ENCODE measurements at regions not wholly inside any gene's neighbourhood (a gene's known extent, or its start where the extent isn't known, plus 50 kb on each side); places are given as distances from the start of the nearest gene placed in this dataset.

DNA sequence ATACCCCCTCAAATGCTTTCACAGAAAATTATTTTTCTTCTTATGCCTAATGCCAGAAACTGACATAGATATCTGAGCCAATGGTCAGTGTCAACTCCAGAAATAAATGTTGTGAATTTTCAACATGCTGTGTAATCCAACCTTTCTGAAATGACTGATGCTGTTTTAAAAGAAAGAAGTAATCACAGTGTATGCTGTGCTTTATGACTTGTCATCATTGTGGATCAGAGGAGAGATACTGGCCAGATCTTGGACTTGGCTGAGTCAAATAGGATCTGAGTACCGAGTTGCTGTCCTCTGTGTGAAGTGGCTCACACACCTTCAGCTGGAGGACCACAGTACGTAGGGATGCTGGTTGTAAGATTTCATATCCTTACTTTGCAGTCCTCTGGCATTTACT, 89.9 kb upstream of the ARHGAP20 start:
- peaks cover 9% of the 10 kb centered on the region for H3K27me3 Mint-ChIP-seq
- H3K36me3 Mint-ChIP-seq = no peaks in the 10 kb centered on the region
- H3K27ac Mint-ChIP-seq = no peak overlapping the region
- H3K4me3 Mint-ChIP-seq = no peak overlapping the region
- DNase-seq = no peak
- no peaks in the 10 kb centered on the region for H3K4me1 Mint-ChIP-seq
- no peaks in the 10 kb centered on the region for H3K9me3 Mint-ChIP-seq

DNA sequence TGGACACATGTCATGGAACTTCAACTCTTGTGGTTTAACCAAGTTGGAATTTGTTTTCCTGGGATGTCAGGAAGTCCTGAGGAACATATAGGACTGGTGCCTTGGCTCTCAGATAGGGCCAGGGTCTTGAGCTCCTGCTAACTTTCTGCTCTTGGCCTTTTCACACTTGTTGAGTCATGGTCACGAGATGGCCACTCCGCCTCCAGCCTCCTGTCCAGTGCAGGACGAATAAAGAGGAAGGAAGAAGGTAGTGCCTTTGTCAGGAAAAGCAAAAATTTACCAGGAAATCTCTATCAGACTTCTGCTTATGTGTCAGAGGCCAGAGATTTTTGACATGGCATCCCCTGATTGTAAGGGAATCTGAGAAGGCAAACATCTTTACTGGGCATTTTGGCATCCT, 89.1 kb upstream of the ARHGAP20 start:
- Mint-ChIP-seq H3K9me3 (no peaks in the 10 kb centered on the region), H3K4me3 (no peak overlapping the region), H3K36me3 (no peaks in the 10 kb centered on the region), H3K4me1 (no peaks in the 10 kb centered on the region), H3K27ac (no peak overlapping the region), H3K27me3 (peaks cover 9% of the 10 kb centered on the region)
- DNase-seq = no peak

DNA sequence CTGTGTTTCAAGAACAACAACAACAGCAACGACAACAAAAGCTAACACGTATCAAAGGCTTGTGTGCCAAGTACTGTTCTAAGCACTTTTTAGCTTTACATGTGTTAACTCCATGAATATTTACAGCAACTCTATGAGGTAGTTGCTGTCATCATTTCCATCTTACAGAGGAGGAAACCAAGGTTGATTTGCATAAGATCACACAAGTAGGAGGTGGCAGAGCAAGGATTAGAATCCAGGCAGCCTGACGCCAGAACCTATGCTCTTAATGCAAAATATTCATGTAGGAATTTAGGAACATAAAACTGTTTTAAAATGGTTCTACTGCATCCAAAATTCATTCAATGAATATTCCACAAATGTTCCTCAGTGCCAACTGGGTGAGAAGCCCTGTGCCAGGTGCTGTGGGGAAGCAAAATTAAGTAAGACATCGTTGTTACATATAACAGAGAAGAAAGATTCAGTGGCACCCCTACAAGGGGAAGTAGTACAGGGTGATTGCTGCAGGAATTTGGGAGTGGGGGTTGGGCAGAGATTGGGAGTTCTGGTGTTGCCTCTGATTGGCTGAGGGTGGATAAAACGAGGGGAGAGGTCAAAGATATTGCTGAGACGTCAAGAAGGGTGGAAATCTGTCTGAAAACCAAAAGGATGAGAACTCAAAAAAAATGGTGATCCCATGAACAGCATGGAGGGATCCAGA, 86.1 kb upstream of the ARHGAP20 start:
- Mint-ChIP-seq H3K4me3 (no peak overlapping the region), H3K27me3 (peaks cover 9% of the 10 kb centered on the region), H3K36me3 (no peaks in the 10 kb centered on the region), H3K27ac (no peak overlapping the region), H3K9me3 (no peaks in the 10 kb centered on the region), H3K4me1 (no peaks in the 10 kb centered on the region)
- no peak for DNase-seq

DNA sequence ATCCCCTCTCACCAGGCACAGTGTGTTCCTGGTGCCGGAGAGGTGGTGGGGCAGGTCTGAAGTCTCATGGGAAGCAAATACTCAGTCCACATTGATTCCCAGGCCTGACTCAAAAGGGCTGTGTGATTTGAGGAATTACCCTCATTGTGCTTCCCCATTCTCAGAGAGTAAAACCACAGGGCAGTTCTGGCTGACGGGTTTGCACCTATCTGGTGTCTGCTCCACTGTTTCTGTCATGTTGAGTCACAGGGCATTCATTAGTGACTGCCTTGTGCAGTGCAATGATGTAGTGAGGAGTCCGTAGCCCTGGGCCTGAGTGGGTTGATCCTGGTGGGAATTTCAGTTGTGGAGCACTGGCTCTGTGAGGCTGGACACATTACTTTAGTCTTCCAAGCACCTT, 85.2 kb upstream of the ARHGAP20 start:
- Mint-ChIP-seq H3K4me1 (no peaks in the 10 kb centered on the region), H3K36me3 (no peaks in the 10 kb centered on the region), H3K27ac (no peak overlapping the region), H3K27me3 (peaks cover 14% of the 10 kb centered on the region), H3K9me3 (no peaks in the 10 kb centered on the region), H3K4me3 (no peak overlapping the region)
- no peak for DNase-seq

DNA sequence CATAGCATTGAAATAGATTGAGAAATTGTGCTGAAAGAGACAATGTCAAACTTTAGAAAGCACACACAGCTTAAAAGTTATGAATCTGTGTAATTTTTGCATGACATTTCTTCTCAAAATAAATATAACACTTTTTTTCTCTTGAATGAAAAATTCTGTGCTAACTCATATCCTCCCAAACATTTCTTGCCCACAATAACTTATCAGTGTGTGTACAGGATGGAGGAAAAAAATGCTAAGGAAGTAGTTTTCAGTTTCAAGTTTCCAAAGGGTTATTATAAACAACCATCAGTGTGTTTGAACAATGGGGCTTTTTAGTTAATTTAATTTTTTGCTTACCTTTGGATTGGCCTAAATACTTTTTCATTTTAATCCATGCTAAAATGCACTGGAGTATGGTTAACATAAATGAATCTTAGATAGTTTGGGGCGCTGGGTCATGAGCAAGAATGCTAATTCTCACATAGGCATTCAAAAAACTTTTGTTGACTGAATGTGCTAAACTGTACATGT, 82.9 kb upstream of the ARHGAP20 start:
- Mint-ChIP-seq H3K36me3 (no peaks in the 10 kb centered on the region), H3K4me1 (no peaks in the 10 kb centered on the region), H3K27ac (no peak overlapping the region), H3K9me3 (no peaks in the 10 kb centered on the region), H3K27me3 (peaks cover 13% of the 10 kb centered on the region), H3K4me3 (no peak overlapping the region)
- no peak for DNase-seq

DNA sequence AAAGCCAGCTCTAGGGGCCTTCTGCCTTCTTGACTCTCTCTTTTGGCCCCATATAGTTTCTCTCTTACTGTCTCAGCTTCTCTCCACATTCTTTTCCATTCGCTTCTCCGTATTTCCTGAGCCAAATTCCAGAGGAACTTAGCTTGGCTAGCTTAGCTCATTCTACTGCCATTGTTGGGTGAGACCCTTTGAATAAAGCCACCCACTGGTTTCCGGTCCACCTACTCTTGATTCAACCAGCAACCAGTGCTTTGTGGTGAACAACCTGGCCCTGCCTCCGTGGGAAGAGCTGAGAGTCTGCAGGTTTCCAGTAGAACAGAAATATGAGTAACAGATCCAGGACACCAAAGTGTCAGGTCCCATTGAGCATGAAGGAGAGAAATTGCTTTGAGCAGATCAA, 81.3 kb upstream of the ARHGAP20 start:
- H3K27me3 Mint-ChIP-seq = peaks cover 15% of the 10 kb centered on the region
- DNase-seq = no peak
- H3K36me3 Mint-ChIP-seq = no peaks in the 10 kb centered on the region
- H3K4me3 Mint-ChIP-seq = no peak overlapping the region
- no peaks in the 10 kb centered on the region for H3K9me3 Mint-ChIP-seq
- H3K27ac Mint-ChIP-seq = no peak overlapping the region
- no peaks in the 10 kb centered on the region for H3K4me1 Mint-ChIP-seq

DNA sequence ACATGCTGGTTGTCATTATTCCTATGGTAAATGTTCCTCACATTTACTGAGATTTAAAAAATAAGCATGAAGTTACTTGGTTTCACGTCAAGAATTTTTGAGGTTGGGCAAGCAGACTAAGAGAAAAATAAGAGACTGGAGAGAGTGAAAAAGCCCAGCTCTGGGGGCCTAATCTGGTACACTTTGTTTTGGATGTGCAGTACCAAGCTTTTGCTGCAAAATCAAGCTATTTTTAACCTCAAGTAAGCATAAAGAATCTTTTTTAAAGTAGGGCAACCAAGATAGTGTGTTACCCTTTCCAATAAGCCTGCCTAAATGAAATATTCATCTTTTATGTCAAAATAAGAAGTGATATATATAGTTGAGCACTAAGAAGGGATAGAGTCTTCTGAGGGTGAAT, 79.4 kb upstream of the ARHGAP20 start:
- DNase-seq = no peak
- Mint-ChIP-seq H3K27ac (no peak overlapping the region), H3K27me3 (peaks cover 12% of the 10 kb centered on the region), H3K4me3 (no peak overlapping the region), H3K4me1 (no peaks in the 10 kb centered on the region), H3K36me3 (no peaks in the 10 kb centered on the region), H3K9me3 (no peaks in the 10 kb centered on the region)

DNA sequence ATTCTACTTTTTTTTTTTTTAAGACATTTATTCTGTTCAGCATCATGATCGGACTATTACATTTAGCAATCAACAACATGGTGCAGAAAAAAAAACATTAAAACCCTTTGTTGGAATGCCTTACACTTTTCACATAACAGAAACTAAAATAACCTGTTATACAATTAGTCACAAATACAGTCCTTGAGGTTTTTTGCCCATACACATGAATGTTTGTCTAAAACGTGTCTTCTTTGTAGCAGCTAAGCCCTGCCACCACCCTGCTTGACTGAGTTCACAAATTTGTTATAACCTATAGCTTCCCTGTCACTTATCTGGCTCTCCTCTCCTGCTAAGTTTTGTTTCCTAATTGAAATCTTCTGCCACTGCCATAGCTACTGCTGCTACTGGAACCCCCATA, 75.4 kb upstream of the ARHGAP20 start:
- Mint-ChIP-seq H3K9me3 (peaks cover 3% of the 10 kb centered on the region), H3K36me3 (no peaks in the 10 kb centered on the region), H3K4me1 (no peaks in the 10 kb centered on the region), H3K27ac (no peak overlapping the region), H3K27me3 (peaks cover 9% of the 10 kb centered on the region), H3K4me3 (no peak overlapping the region)
- no peak for DNase-seq

DNA sequence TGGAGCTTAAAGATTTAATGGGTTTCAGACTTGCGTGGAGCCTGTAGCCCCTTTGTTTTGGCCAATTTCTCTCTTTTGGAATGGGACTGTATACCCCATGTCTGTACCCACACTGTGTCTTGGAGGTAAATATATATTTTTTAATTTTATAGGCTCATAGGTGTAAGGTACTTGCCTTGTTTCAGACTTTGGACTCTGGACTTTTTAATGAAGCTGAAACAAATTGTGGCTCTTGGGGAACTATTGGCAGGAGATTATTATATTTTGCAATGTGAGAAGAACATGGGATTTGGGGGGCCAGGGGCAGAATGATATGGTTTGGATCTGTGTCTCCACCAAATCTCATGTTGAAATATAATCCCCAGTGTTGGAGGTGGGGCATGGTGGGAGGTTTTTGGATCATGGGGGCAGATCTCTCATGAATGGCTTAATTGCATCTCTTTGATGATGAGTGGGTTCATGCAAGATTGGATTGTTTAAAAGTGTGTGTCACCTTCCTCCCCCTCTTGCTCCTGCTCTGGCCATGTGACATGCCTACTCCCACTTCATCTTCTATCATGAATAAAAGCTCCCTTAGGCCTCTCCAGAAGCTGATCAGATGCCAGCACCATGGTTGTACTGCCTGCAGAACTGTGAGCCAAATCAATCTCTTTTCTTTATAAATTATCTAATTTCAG, 74.1 kb upstream of the ARHGAP20 start:
- no peak overlapping the region for H3K27ac Mint-ChIP-seq
- H3K9me3 Mint-ChIP-seq = peaks cover 3% of the 10 kb centered on the region
- DNase-seq = no peak
- no peaks in the 10 kb centered on the region for H3K4me1 Mint-ChIP-seq
- peaks cover 4% of the 10 kb centered on the region for H3K27me3 Mint-ChIP-seq
- no peak overlapping the region for H3K4me3 Mint-ChIP-seq
- no peaks in the 10 kb centered on the region for H3K36me3 Mint-ChIP-seq

DNA sequence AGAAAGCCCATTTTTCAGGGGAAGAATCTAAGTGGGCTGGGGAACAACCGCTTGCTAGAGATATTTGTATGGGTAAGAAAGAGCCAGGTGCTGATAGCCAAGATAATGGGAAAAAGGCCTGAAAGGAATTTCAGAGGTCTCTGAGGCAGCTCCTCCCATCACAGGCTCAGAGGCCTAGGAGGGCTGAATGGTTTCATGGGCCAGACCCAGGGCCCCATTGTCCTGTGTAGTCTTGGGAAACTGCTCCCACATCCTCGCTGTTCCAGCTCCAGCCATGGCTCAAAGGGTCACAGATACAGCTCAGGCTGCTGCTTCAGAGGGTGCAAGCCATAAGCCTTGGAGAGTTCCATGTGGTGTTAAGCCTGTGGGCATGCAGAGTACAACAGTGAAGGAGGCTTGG, 73.2 kb upstream of the ARHGAP20 start:
- no peaks in the 10 kb centered on the region for H3K4me1 Mint-ChIP-seq
- peaks cover 3% of the 10 kb centered on the region for H3K9me3 Mint-ChIP-seq
- no peaks in the 10 kb centered on the region for H3K36me3 Mint-ChIP-seq
- peaks cover 4% of the 10 kb centered on the region for H3K27me3 Mint-ChIP-seq
- H3K4me3 Mint-ChIP-seq = no peak overlapping the region
- no peak overlapping the region for H3K27ac Mint-ChIP-seq
- no peak for DNase-seq

DNA sequence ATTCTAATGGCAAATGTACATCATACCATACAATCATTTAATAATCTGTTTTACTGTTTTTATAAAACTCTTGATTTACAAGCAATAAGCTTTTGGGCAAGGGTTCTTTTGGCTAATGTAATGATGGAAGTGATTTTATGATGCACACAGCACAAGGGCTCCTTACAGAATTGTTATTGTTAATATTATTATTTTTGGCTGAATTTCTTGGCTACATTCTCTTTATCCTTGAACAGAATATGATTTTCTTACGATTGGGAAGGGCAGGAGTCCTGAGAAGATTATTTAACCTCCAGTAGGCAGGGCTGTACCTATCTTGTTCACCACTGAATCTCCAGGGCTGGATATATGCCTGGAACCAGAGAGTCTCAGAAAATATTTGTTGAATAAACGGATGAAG, 70.4 kb upstream of the ARHGAP20 start:
- DNase-seq = no peak
- Mint-ChIP-seq H3K27me3 (no peaks in the 10 kb centered on the region), H3K4me3 (no peak overlapping the region), H3K36me3 (no peaks in the 10 kb centered on the region), H3K9me3 (peaks cover 5% of the 10 kb centered on the region), H3K4me1 (no peaks in the 10 kb centered on the region), H3K27ac (no peak overlapping the region)

DNA sequence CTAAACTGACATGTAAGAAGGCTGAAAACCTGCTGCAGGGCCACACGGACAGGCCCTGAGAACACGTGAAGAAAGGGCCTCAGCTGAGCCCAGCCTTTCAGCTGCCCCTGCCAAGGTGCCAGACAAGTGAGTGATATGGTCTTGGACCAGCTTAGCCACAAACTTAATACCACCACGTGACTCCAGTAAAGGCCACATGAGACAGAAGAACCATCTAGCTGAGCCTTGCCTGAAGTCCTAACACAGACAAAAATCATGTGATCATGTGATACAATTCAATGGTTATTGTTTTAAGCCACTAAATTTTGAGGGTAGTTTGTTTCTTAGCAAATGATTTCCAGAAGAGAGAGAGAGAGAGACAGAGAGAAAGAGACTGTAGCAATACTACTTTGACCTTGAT, 66.9 kb upstream of the ARHGAP20 start:
- no peaks in the 10 kb centered on the region for H3K36me3 Mint-ChIP-seq
- no peak for DNase-seq

DNA sequence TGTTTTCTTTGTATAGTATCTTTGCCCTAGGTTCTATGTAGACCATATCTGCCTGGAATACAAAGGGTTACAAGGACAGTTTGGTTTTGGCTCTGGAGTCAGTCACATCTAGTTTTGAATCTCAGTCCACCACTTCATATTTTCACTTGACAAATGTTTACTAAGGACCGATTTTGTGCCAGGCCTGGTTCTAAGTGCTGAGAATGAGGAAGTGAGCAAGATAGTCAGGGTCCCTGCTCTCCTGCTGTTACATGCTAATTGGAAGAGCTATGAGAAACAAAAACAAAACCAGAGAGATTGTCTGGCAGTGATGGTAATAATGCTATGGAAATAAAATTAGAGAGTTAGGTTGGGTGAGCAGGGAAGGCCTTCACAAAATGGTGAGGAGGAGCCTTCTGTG, 66.1 kb upstream of the ARHGAP20 start:
- H3K4me1 Mint-ChIP-seq = no peaks in the 10 kb centered on the region
- H3K9me3 Mint-ChIP-seq = peaks cover 2% of the 10 kb centered on the region
- no peak for DNase-seq
- H3K4me3 Mint-ChIP-seq = no peak overlapping the region
- H3K27ac Mint-ChIP-seq = no peak overlapping the region
- H3K27me3 Mint-ChIP-seq = no peaks in the 10 kb centered on the region
- H3K36me3 Mint-ChIP-seq = no peaks in the 10 kb centered on the region

More for the DNA sequence above, 66.9 kb upstream of the ARHGAP20 start:
- Mint-ChIP-seq H3K4me1 (no peaks in the 10 kb centered on the region), H3K9me3 (peaks cover 2% of the 10 kb centered on the region), H3K4me3 (no peak overlapping the region), H3K27me3 (no peaks in the 10 kb centered on the region), H3K27ac (no peak overlapping the region)

DNA sequence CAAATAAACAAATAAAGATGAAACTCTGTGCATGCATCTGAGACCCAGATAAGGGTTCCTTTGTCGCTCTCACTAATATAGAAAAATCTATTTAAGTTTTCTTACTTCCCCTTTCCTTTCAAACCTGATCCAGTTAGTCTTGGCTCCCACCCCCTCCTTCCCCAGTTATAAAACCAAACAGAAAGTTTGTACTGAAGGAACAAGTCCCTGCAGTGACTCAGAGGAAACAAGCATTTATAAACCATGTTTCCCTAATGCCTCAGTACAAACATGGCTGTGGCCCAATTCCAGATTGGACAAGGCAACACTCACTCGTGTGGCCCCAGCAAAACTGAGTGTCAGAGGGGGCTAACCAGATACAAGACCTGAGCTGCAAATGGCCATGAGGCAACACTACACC, 65.5 kb upstream of the ARHGAP20 start:
- no peak overlapping the region for H3K4me3 Mint-ChIP-seq
- no peak overlapping the region for H3K27ac Mint-ChIP-seq
- no peaks in the 10 kb centered on the region for H3K4me1 Mint-ChIP-seq
- no peaks in the 10 kb centered on the region for H3K36me3 Mint-ChIP-seq
- H3K9me3 Mint-ChIP-seq = peaks cover 2% of the 10 kb centered on the region
- H3K27me3 Mint-ChIP-seq = no peaks in the 10 kb centered on the region
- DNase-seq = no peak

DNA sequence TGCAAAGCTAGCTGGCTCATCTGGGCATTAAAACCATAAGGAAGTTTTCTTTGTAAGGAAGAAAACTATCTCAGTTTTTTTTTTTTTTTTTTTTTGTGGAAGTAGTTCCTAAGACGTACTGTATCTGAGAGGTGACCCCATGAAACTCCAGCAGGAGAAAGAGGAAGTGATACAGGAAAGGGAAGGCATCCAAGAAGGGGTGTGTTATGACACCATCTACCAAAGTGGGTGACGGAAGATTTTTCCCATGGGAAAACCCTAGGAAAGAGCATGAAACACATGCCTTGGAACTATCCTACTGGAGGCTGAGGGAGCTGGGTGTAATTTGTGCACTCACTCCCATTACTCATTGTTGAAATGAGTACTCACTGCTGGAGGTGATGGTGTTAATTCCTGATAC, 63.8 kb upstream of the ARHGAP20 start:
- Mint-ChIP-seq H3K36me3 (no peaks in the 10 kb centered on the region), H3K4me3 (no peak overlapping the region), H3K27ac (no peak overlapping the region), H3K27me3 (no peaks in the 10 kb centered on the region), H3K4me1 (no peaks in the 10 kb centered on the region), H3K9me3 (peaks cover 2% of the 10 kb centered on the region)
- no peak for DNase-seq
